NCI-H1092 (cell line): ENCODE measurements at regions not wholly inside any gene's neighbourhood (a gene's known extent, or its start where the extent isn't known, plus 50 kb on each side); places are given as distances from the start of the nearest gene placed in this dataset.
"Not testable (repeated sequence)": the region's sequence is repeated elsewhere in the genome, so short reads cannot be mapped to it uniquely, and the experiment has no call there.

Experiments used
- DNase-seq: peaks from one replicate; lab custom pipeline; 2025; lab: John Stamatoyannopoulos, UW

DNA sequence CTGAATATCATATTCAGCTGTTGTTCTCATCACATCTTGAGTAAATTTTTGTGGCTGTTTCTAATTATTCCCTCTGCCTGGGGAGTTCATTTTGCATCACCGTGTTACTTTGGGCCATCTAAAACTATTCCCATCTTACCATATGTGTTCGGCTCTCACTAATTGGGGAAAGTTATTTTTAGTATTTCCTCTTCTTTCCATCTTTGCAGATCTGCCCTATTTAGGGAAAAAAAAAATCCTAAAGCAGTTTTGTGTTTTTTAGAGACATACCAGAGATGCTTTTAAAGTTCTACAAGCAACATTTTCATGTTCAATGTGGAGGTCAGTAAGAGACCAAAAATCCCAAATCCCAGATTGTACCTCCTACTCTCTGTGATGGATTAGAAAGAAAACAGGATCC is 111.3 kb upstream of the NDUFV2 start:
- DNase-seq, result no peak

DNA sequence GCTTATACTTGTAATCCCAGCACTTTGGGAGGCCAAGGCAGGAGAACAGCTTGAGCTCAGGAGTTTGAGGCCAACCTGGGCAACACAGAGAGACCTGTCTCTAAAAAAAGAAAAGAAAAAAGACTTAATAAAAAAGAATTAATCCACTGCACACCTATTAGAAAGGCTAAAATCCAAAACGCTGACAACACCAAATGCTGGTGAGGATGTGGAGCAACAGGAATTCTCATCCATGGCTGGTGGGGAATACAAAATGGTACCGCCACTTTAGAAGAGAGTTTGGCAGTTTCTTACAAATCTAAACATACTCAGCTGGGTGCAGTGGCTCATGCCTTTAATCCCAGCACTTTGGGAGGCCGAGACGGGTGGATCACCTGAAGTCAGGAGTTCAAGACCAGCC is 110.0 kb upstream of the NDUFV2 start:
- not testable (repeated sequence) for DNase-seq

DNA sequence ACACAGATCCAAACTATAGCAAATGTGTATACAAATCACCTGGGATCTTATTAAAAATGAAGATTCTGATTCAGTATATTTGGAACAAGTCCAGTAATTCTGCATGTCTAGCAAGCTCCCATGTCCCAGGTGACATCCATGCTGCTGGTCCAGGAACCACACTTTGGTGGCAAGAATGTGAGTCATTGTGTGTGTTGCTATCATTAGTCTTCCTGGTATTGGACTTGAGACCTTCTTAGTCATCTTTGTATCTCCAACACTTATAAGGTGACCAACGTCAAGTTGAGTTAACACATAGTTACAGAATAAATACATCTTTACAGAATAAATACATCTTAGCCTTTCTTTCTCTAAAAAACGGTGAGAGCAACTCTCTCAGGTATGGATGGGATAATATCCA is 107.9 kb upstream of the NDUFV2 start:
- DNase-seq, result no peak

GRCh38 chr18:8995096-8995495 is 107.4 kb upstream of the NDUFV2 start:
- no peak for DNase-seq

- no peak for DNase-seq
Observed at GRCh38 chr18:8996771-8997432, 105.6 kb upstream of the NDUFV2 start.

DNA sequence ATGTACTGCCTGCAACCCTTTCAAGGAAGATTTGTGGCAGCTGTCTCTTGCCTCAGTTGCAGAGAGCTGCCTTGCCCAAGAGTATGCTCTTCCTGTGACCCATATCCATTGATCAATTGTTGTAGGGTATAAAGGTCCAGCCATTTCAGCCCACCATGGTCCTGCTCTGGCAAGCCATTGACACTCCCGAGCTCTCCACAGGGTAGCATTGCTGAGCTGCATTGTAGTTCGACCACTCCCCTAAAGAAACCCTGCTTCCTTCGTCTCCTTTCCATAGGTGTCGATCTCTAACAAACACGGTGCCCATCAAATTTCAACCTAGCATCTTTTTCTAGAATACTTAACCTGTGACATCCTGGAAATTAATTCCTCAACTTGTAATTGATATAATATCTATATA is 104.9 kb upstream of the NDUFV2 start:
- no peak for DNase-seq

- DNase-seq, result no peak
Observed at GRCh38 chr18:8998481-8999217, 103.8 kb upstream of the NDUFV2 start.

DNA sequence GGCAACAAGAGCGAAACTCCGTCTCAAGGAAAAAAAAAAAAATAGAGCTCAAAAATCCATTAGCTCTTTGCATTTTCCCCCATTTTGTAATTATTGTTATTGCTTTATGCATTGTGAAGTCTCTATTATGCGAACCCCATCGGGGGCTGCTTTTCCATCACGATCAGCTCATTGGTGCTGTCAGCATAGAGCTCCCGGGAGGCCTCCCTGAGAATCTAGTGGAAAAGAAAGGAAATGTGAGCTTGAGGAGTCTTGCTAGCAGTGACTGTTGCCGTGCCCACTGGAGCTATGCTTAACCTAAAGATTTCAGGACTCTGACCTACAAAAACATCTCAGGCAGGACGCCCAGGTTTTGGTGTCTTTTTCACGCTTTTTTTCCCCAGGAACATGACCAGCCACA is 102.6 kb upstream of the NDUFV2 start:
- no peak for DNase-seq

GRCh38 chr18:9000733-9001132 is 101.8 kb upstream of the NDUFV2 start:
- no peak for DNase-seq

DNA sequence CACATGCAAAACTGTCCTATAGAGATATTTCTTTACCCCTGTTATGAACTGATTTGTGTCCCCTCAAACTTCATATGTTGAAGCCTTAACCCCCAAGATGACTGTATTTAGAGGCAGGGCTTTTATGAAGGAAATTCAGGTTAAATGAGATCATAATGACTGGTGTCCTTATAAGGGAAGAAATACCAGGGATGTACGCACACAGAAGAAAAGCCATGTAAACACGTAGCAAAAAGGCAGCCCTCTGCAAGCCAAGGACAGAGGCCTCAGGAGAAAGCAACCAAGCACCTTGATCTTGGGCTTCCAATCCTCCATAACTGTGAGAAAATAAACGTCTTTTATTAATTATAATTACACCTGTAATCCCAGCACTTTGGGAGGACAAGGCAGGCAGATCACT is 101.3 kb upstream of the NDUFV2 start:
- no peak for DNase-seq

- DNase-seq, result no peak
Observed at GRCh38 chr18:9003406-9004100, 98.9 kb upstream of the NDUFV2 start.

- DNase-seq, result not testable (repeated sequence)
Observed at GRCh38 chr18:9004308-9004707, 98.2 kb upstream of the NDUFV2 start.

- DNase-seq, result not testable (repeated sequence)
Observed at GRCh38 chr18:9007700-9008099, 94.8 kb upstream of the NDUFV2 start.

DNA sequence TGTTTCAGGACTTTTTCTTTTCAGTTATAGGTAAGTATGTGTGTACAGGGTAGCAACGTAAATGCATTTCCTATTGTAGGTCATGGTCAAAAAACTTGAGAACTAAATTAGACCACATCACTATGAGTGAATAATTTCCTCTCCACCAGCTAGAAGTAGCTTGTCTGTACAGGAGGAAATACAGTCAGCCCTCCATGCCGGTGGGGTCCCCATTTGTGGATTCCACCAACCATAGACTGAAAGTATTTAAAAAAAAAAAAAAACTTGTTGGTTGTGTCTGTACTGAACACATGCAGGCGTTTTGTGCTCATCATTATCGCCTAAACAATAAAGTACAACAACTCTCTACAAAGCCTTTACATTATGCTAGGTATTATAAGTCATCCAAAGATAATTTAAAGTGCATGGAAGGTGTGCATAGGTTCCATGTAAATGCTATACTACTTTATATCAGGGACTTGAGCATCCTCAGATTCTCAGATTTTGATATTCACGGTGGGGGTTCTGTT is 94.2 kb upstream of the NDUFV2 start:
- no peak for DNase-seq

GRCh38 chr18:9008709-9009635 is 93.5 kb upstream of the NDUFV2 start:
- no peak for DNase-seq

GRCh38 chr18:9009703-9010488 is 92.6 kb upstream of the NDUFV2 start:
- no peak for DNase-seq

DNA sequence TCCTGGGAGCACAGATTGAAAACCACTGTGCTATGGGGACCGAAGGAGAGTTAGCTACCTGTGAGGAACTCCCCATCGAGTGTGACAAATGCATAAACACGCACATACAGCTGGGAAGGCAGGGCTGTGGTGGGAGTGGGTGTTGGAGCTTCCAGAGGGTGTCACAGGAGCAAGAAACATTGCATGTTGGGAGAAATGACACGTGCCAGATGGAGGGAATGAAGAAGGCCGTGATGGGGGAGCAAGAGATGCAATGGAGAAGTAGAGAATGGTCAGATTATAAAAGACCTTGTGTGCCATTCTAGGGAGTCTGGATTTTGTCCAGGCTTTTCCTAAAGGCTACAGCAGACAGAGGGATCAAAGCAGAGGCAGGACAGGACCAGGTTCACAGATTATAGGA is 91.1 kb upstream of the NDUFV2 start:
- DNase-seq, result no peak

GRCh38 chr18:9013926-9014373 is 88.5 kb upstream of the NDUFV2 start:
- no peak for DNase-seq

DNA sequence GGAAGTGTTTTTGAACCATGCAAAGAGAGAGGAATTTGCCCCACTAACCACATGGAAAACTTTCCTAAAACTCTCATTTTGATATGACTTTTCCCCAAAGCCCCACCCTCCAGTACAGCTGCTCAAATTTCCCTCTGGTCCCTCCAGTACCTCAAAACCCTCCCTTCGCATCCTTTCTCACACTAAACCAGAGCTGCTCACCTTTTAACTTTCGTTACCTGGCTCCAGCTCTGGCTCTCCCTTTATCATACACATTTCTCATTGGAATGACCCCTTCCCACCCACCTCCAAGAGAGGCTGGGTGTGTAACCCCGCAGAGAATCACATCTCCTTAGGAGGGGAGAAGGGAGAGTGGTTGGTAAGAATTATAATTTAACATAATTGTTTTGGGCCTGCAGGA is 86.8 kb upstream of the NDUFV2 start:
- DNase-seq, result no peak

GRCh38 chr18:9016633-9017166 is 85.8 kb upstream of the NDUFV2 start:
- no peak for DNase-seq
